ENCODE measurements at regions not wholly inside any gene's neighbourhood (a gene's known extent, or its start where the extent isn't known, plus 50 kb on each side); places are given as distances from the start of the nearest gene placed in this dataset.

GRCh38 chr13:74554569-74555275, 420.5 kb upstream of the KLF12 start:
- no peak for TF ChIP-seq CTCF (IDR thresholded peaks at IDR 0.05)
- no peak for TF ChIP-seq POLR2AphosphoS5 (IDR thresholded peaks at IDR 0.05)
